ENCODE measurements at regions not wholly inside any gene's neighbourhood (a gene's known extent, or its start where the extent isn't known, plus 50 kb on each side); places are given as distances from the start of the nearest gene placed in this dataset.

- no peaks in the 10 kb centered on the region for H3K36me3 ChIP-seq (ENCODE audit: control insufficient read depth, insufficient read depth, low read length)
- H3K4me3 ChIP-seq (ENCODE audit: low read depth, low read length), result no peak overlapping the region
- peaks cover 8% of the 10 kb centered on the region for H3K4me1 ChIP-seq (ENCODE audit: control insufficient read depth, insufficient read depth, low read length)
- peak overlapping the region; percentile 25 for H3K27ac ChIP-seq (ENCODE audit: low read depth, low read length)
- H3K27me3 ChIP-seq (ENCODE audit: control insufficient read depth, insufficient read depth, low read length), result no peaks in the 10 kb centered on the region
- H3K9ac ChIP-seq (ENCODE audit: low read depth, low read length), result no peak overlapping the region
- H3K9me3 ChIP-seq (ENCODE audit: control insufficient read depth, insufficient read depth, low read length), result no peaks in the 10 kb centered on the region
Observed at GRCh38 chr10:131825150-131825848, 75.5 kb upstream of the PPP2R2D start.

GRCh38 chr10:131825960-131826650, 74.7 kb upstream of the PPP2R2D start:
- no peaks in the 10 kb centered on the region for H3K27me3 ChIP-seq (ENCODE audit: control insufficient read depth, insufficient read depth, low read length)
- no peak overlapping the region for H3K4me3 ChIP-seq (ENCODE audit: low read depth, low read length)
- no peaks in the 10 kb centered on the region for H3K36me3 ChIP-seq (ENCODE audit: control insufficient read depth, insufficient read depth, low read length)
- no peaks in the 10 kb centered on the region for H3K9me3 ChIP-seq (ENCODE audit: control insufficient read depth, insufficient read depth, low read length)
- H3K9ac ChIP-seq (ENCODE audit: low read depth, low read length), result no peak overlapping the region
- peak overlapping the region; percentile 25 for H3K27ac ChIP-seq (ENCODE audit: low read depth, low read length)
- peaks cover 8% of the 10 kb centered on the region for H3K4me1 ChIP-seq (ENCODE audit: control insufficient read depth, insufficient read depth, low read length)

GRCh38 chr10:131829156-131829930, 71.5 kb upstream of the PPP2R2D start:
- Histone ChIP-seq H3K27ac (ENCODE audit: low read depth, low read length) (no peak overlapping the region), H3K9me3 (ENCODE audit: control insufficient read depth, insufficient read depth, low read length) (no peaks in the 10 kb centered on the region), H3K4me3 (ENCODE audit: low read depth, low read length) (no peak overlapping the region), H3K4me1 (ENCODE audit: control insufficient read depth, insufficient read depth, low read length) (peaks cover 8% of the 10 kb centered on the region), H3K9ac (ENCODE audit: low read depth, low read length) (no peak overlapping the region), H3K27me3 (ENCODE audit: control insufficient read depth, insufficient read depth, low read length) (no peaks in the 10 kb centered on the region), H3K36me3 (ENCODE audit: control insufficient read depth, insufficient read depth, low read length) (no peaks in the 10 kb centered on the region)

- H3K9me3 ChIP-seq (ENCODE audit: control insufficient read depth, insufficient read depth, low read length), result no peaks in the 10 kb centered on the region
- H3K9ac ChIP-seq (ENCODE audit: low read depth, low read length), result no peak overlapping the region
- H3K4me1 ChIP-seq (ENCODE audit: control insufficient read depth, insufficient read depth, low read length), result 0 out of 2 replicates have a peak, but pooled peaks cover 1% of the 10 kb centered on the region
- H3K27me3 ChIP-seq (ENCODE audit: control insufficient read depth, insufficient read depth, low read length), result no peaks in the 10 kb centered on the region
- no peak overlapping the region for H3K27ac ChIP-seq (ENCODE audit: low read depth, low read length)
- no peak overlapping the region for H3K4me3 ChIP-seq (ENCODE audit: low read depth, low read length)
- H3K36me3 ChIP-seq (ENCODE audit: control insufficient read depth, insufficient read depth, low read length), result no peaks in the 10 kb centered on the region
Observed at GRCh38 chr10:131830446-131831130, 70.2 kb upstream of the PPP2R2D start.

GRCh38 chr10:131831561-131831960, 69.2 kb upstream of the PPP2R2D start:
- no peaks in the 10 kb centered on the region for H3K4me1 ChIP-seq (ENCODE audit: control insufficient read depth, insufficient read depth, low read length)
- no peaks in the 10 kb centered on the region for H3K27me3 ChIP-seq (ENCODE audit: control insufficient read depth, insufficient read depth, low read length)
- H3K36me3 ChIP-seq (ENCODE audit: control insufficient read depth, insufficient read depth, low read length), result no peaks in the 10 kb centered on the region
- H3K27ac ChIP-seq (ENCODE audit: low read depth, low read length), result no peak overlapping the region
- H3K9ac ChIP-seq (ENCODE audit: low read depth, low read length), result no peak overlapping the region
- no peak overlapping the region for H3K4me3 ChIP-seq (ENCODE audit: low read depth, low read length)
- H3K9me3 ChIP-seq (ENCODE audit: control insufficient read depth, insufficient read depth, low read length), result no peaks in the 10 kb centered on the region

GRCh38 chr10:131832056-131832685, 68.6 kb upstream of the PPP2R2D start:
- no peaks in the 10 kb centered on the region for H3K36me3 ChIP-seq (ENCODE audit: control insufficient read depth, insufficient read depth, low read length)
- H3K9me3 ChIP-seq (ENCODE audit: control insufficient read depth, insufficient read depth, low read length), result no peaks in the 10 kb centered on the region
- H3K9ac ChIP-seq (ENCODE audit: low read depth, low read length), result no peak overlapping the region
- no peak overlapping the region for H3K27ac ChIP-seq (ENCODE audit: low read depth, low read length)
- no peak overlapping the region for H3K4me3 ChIP-seq (ENCODE audit: low read depth, low read length)
- H3K27me3 ChIP-seq (ENCODE audit: control insufficient read depth, insufficient read depth, low read length), result no peaks in the 10 kb centered on the region
- no peaks in the 10 kb centered on the region for H3K4me1 ChIP-seq (ENCODE audit: control insufficient read depth, insufficient read depth, low read length)

GRCh38 chr10:131833013-131833412, 67.8 kb upstream of the PPP2R2D start:
- Histone ChIP-seq H3K4me3 (ENCODE audit: low read depth, low read length) (no peak overlapping the region), H3K9me3 (ENCODE audit: control insufficient read depth, insufficient read depth, low read length) (no peaks in the 10 kb centered on the region), H3K27ac (ENCODE audit: low read depth, low read length) (no peak overlapping the region), H3K9ac (ENCODE audit: low read depth, low read length) (no peak overlapping the region), H3K27me3 (ENCODE audit: control insufficient read depth, insufficient read depth, low read length) (no peaks in the 10 kb centered on the region), H3K36me3 (ENCODE audit: control insufficient read depth, insufficient read depth, low read length) (no peaks in the 10 kb centered on the region), H3K4me1 (ENCODE audit: control insufficient read depth, insufficient read depth, low read length) (no peaks in the 10 kb centered on the region)

- Histone ChIP-seq H3K36me3 (ENCODE audit: control insufficient read depth, insufficient read depth, low read length) (no peaks in the 10 kb centered on the region), H3K4me3 (ENCODE audit: low read depth, low read length) (no peak overlapping the region), H3K9ac (ENCODE audit: low read depth, low read length) (no peak overlapping the region), H3K27me3 (ENCODE audit: control insufficient read depth, insufficient read depth, low read length) (no peaks in the 10 kb centered on the region), H3K9me3 (ENCODE audit: control insufficient read depth, insufficient read depth, low read length) (no peaks in the 10 kb centered on the region), H3K27ac (ENCODE audit: low read depth, low read length) (no peak overlapping the region), H3K4me1 (ENCODE audit: control insufficient read depth, insufficient read depth, low read length) (no peaks in the 10 kb centered on the region)
Observed at GRCh38 chr10:131833446-131834080, 67.2 kb upstream of the PPP2R2D start.

GRCh38 chr10:131834152-131834810, 66.5 kb upstream of the PPP2R2D start:
- no peak overlapping the region for H3K4me3 ChIP-seq (ENCODE audit: low read depth, low read length)
- H3K9ac ChIP-seq (ENCODE audit: low read depth, low read length), result no peak overlapping the region
- no peaks in the 10 kb centered on the region for H3K4me1 ChIP-seq (ENCODE audit: control insufficient read depth, insufficient read depth, low read length)
- no peak overlapping the region for H3K27ac ChIP-seq (ENCODE audit: low read depth, low read length)
- no peaks in the 10 kb centered on the region for H3K36me3 ChIP-seq (ENCODE audit: control insufficient read depth, insufficient read depth, low read length)
- no peaks in the 10 kb centered on the region for H3K27me3 ChIP-seq (ENCODE audit: control insufficient read depth, insufficient read depth, low read length)
- H3K9me3 ChIP-seq (ENCODE audit: control insufficient read depth, insufficient read depth, low read length), result no peaks in the 10 kb centered on the region
